IMR-90 (cell line): ENCODE measurements at regions not wholly inside any gene's neighbourhood (a gene's known extent, or its start where the extent isn't known, plus 50 kb on each side); places are given as distances from the start of the nearest gene placed in this dataset.

ENCODE experiments used
- ATAC-seq: fragments of 200-7000 bp; cut with Tn5 transposase; 2 replicates; pipeline ENCODE4 v1.9.1; 2020; ENCODE audit warnings: low read depth, mild to moderate bottlenecking, moderate library complexity
- BruUV-seq: library from RNA; stranded (reverse); fragments of 400-500 nt; replicated peaks from 2 replicates; lab custom pipeline; 2021; lab: Mats Ljungman, UMichigan
- CTCF ChIA-PET: fragments of 300-600 bp; formaldehyde crosslinking; extraction: SDS; loops from one replicate; lab custom pipeline; 2021; ENCODE audit warnings: antibody characterized with exemption; lab: Yijun Ruan, JAX
- POLR2A ChIA-PET: fragments of 300-600 bp; sonication (Branson Sonifier 250); formaldehyde crosslinking; loops from one replicate; lab custom pipeline; 2022; ENCODE audit warnings: antibody characterized with exemption; ENCODE audit not compliant: unreplicated experiment; lab: Charles Lee
- DNase-seq: peaks from one replicate; pipeline ENCODE4 v3.0.0; 2013
- H2AFZ ChIP-seq: replicated peaks from 2 replicates; pipeline ENCODE3; 2013; ENCODE audit warnings: low read length, mild to moderate bottlenecking; ENCODE audit not compliant: poor library complexity
- H2AK5ac ChIP-seq: 2 replicates; pipeline ENCODE4 v1.6.1; 2013; ENCODE audit warnings: low read depth, low read length, inconsistent platforms
- H2AK9ac ChIP-seq: replicated peaks from 2 replicates; pipeline ENCODE3; 2013; ENCODE audit warnings: mild to moderate bottlenecking, low read depth, low read length, moderate library complexity; ENCODE audit not compliant: poor library complexity
- H2BK120ac ChIP-seq: 2 replicates; pipeline ENCODE4 v1.6.1; 2013; ENCODE audit warnings: low read depth, low read length, inconsistent platforms
- H2BK15ac ChIP-seq: 3 replicates; pipeline ENCODE4 v1.6.1; 2013; ENCODE audit warnings: low read depth, low read length, inconsistent platforms
- H2BK20ac ChIP-seq: 2 replicates; pipeline ENCODE4 v1.6.1; 2013; ENCODE audit warnings: low read depth, mild to moderate bottlenecking, inconsistent platforms, low read length, moderate library complexity
- H2BK5ac ChIP-seq: 2 replicates; pipeline ENCODE4 v1.6.1; 2013; ENCODE audit warnings: mild to moderate bottlenecking, low read depth, low read length, inconsistent platforms; ENCODE audit not compliant: poor library complexity, severe bottlenecking
- H3K14ac ChIP-seq: replicated peaks from 2 replicates; pipeline ENCODE4 v1.6.1; 2013; ENCODE audit warnings: low read depth, low read length, inconsistent platforms
- H3K18ac ChIP-seq: 2 replicates; pipeline ENCODE4 v1.6.1; 2013; ENCODE audit warnings: low read depth, low read length, control low read depth
- H3K23ac ChIP-seq: 2 replicates; pipeline ENCODE4 v1.6.1; 2013; ENCODE audit warnings: low read depth, low read length, inconsistent platforms
- H3K27ac ChIP-seq: 2 replicates; pipeline ENCODE4 v1.5.1; 2013; ENCODE audit warnings: mild to moderate bottlenecking, control low read depth, low read length; ENCODE audit not compliant: insufficient read depth
- H3K27me3 ChIP-seq: 2 replicates; pipeline ENCODE4 v1.6.1; 2013; ENCODE audit warnings: low read length; ENCODE audit not compliant: control insufficient read depth, insufficient read depth
- H3K36me3 ChIP-seq: 2 replicates; pipeline ENCODE4 v1.6.1; 2013; ENCODE audit warnings: low read length, mixed read lengths; ENCODE audit not compliant: control insufficient read depth, insufficient read depth
- H3K4ac ChIP-seq: 2 replicates; pipeline ENCODE4 v1.6.1; 2013; ENCODE audit warnings: low read depth, low read length, inconsistent platforms
- H3K4me1 ChIP-seq: 2 replicates; pipeline ENCODE4 v1.6.1; 2013; ENCODE audit warnings: low read length, mixed read lengths; ENCODE audit not compliant: control insufficient read depth, insufficient read depth
- H3K4me2 ChIP-seq: 2 replicates; pipeline ENCODE4 v1.6.1; 2013; ENCODE audit warnings: low read depth, mild to moderate bottlenecking, control low read depth, low read length, moderate library complexity
- H3K4me3 ChIP-seq: 2 replicates; pipeline ENCODE4 v1.5.1; 2013; ENCODE audit warnings: low read depth, mild to moderate bottlenecking, control low read depth, low read length, moderate library complexity; ENCODE audit not compliant: insufficient read depth
- H3K56ac ChIP-seq: 2 replicates; pipeline ENCODE4 v1.6.1; 2013; ENCODE audit warnings: low read length, inconsistent platforms; ENCODE audit not compliant: insufficient read depth; ENCODE audit errors: extremely low read depth
- H3K79me1 ChIP-seq, 2 experiments: 2 replicates each; pipeline ENCODE4 v1.6.1; 2013; ENCODE audit warnings: low read length in 2 of 2, inconsistent platforms in 1 of 2, low read depth in 1 of 2
- H3K9ac ChIP-seq: 2 replicates; pipeline ENCODE4 v1.6.1; 2013; ENCODE audit warnings: low read depth, low read length, control low read depth
- H3K9me1 ChIP-seq: 2 replicates; pipeline ENCODE4 v1.6.1; 2013; ENCODE audit warnings: low read length, inconsistent platforms; ENCODE audit not compliant: insufficient read depth
- H3K9me3 ChIP-seq: 2 replicates; pipeline ENCODE4 v1.6.1; 2013; ENCODE audit warnings: low read length; ENCODE audit not compliant: control insufficient read depth, insufficient read depth
- H4K20me1 ChIP-seq: 2 replicates; pipeline ENCODE4 v1.6.1; 2013; ENCODE audit warnings: low read length, inconsistent platforms; ENCODE audit not compliant: insufficient read depth
- H4K5ac ChIP-seq: 2 replicates; pipeline ENCODE4 v1.6.1; 2013; ENCODE audit warnings: mild to moderate bottlenecking, low read depth, low read length, control low read depth
- H4K8ac ChIP-seq, 2 experiments: 2 replicates each; pipeline ENCODE4 v1.6.1; 2013; ENCODE audit warnings: low read depth in 2 of 2, low read length in 2 of 2, control low read depth in 1 of 2, inconsistent platforms in 1 of 2
- H4K91ac ChIP-seq: 2 replicates; pipeline ENCODE4 v1.6.1; 2013; ENCODE audit warnings: low read depth, low read length, inconsistent platforms; ENCODE audit not compliant: insufficient read depth
- BHLHE40 ChIP-seq: fragments of 150-350 bp; IDR thresholded peaks from 2 replicates; pipeline ENCODE4 v1.6.1; 2016; ENCODE audit warnings: mild to moderate bottlenecking, low read depth, low read length
- CEBPB ChIP-seq: IDR thresholded peaks from 2 replicates; pipeline ENCODE4 v1.6.1; 2012; ENCODE audit warnings: low read depth, low read length, improper control_type of control experiment
- CHD1 ChIP-seq: IDR thresholded peaks from 2 replicates; pipeline ENCODE4 v1.6.1; 2012; ENCODE audit warnings: low read depth, low read length, improper control_type of control experiment
- ELK1 ChIP-seq: fragments of 150-350 bp; IDR thresholded peaks from 2 replicates; pipeline ENCODE4 v1.6.1; 2016; ENCODE audit warnings: low read depth, mild to moderate bottlenecking, low read length, moderate library complexity, borderline replicate concordance
- FOS ChIP-seq: fragments of 150-350 bp; IDR thresholded peaks from 2 replicates; pipeline ENCODE4 v1.6.1; 2016; ENCODE audit warnings: low read depth, low read length
- MAFK ChIP-seq: IDR thresholded peaks from 2 replicates; pipeline ENCODE4 v1.6.1; 2012; ENCODE audit warnings: low read depth, low read length, improper control_type of control experiment
- MAZ ChIP-seq: IDR thresholded peaks from 2 replicates; pipeline ENCODE4 v1.6.1; 2012; ENCODE audit warnings: low read depth, mild to moderate bottlenecking, low read length, improper control_type of control experiment, moderate library complexity, borderline replicate concordance
- MXI1 ChIP-seq: IDR thresholded peaks from 2 replicates; pipeline ENCODE4 v1.6.1; 2012; ENCODE audit warnings: low read depth, mild to moderate bottlenecking, low read length, moderate library complexity, borderline replicate concordance
- NFE2L2 ChIP-seq: fragments of 150-350 bp; IDR thresholded peaks from 2 replicates; pipeline ENCODE4 v1.6.1; 2016; ENCODE audit warnings: low read depth, mild to moderate bottlenecking, low read length
- POLR2A ChIP-seq: IDR thresholded peaks from 2 replicates; pipeline ENCODE4 v1.6.1; 2012; ENCODE audit warnings: mild to moderate bottlenecking, low read depth, low read length
- RAD21 ChIP-seq: IDR thresholded peaks from 2 replicates; pipeline ENCODE4 v1.6.1; 2012; ENCODE audit warnings: low read length, improper control_type of control experiment
- RCOR1 ChIP-seq: IDR thresholded peaks from 2 replicates; pipeline ENCODE4 v1.6.1; 2012; ENCODE audit warnings: mild to moderate bottlenecking, low read length, improper control_type of control experiment; ENCODE audit not compliant: insufficient replicate concordance
- RFX5 ChIP-seq: IDR thresholded peaks from 2 replicates; pipeline ENCODE4 v1.8.0; 2012; ENCODE audit warnings: low read depth, mild to moderate bottlenecking, low read length, moderate library complexity
- SMC3 ChIP-seq: fragments of 150-350 bp; IDR thresholded peaks from 2 replicates; pipeline ENCODE4 v1.6.1; 2016; ENCODE audit warnings: low read depth, mild to moderate bottlenecking, antibody characterized with exemption, low read length, moderate library complexity
- WGBS, 2 experiments: methylation state at CpG; one replicate each; pipeline versions ENCODE4 v1.1.5 to v1.1.7; 2013; ENCODE audit warnings: missing lambda C conversion rate in 2 of 2; ENCODE audit not compliant: insufficient read length in 1 of 2; ENCODE audit errors: extremely low coverage in 2 of 2; 5-methylcytosine and 5-hydroxymethylcytosine counted together
- dilution Hi-C: fragments of 300-500 bp; cut with HindIII; formaldehyde crosslinking; loops from one replicate; pipeline ENCODE4 v1.14.3; 2018; ENCODE audit warnings: low sequenced_read_pairs; ENCODE audit not compliant: unreplicated experiment
- in situ Hi-C: fragments of 300-500 bp; cut with MboI; formaldehyde crosslinking; loops from 3 replicates; pipeline ENCODE4 v1.14.3; 2019; ENCODE audit warnings: low sequenced_read_pairs, inconsistent platforms, mixed read lengths
- intact Hi-C: fragments of 100-400 bp; cut with micrococcal nuclease; formaldehyde crosslinking; loops from 2 replicates; pipeline ENCODE4 v1.10.0; 2022
- TF ChIP-seq, protein P1 (sequence below): fragments of 150-350 bp; IDR thresholded peaks from 2 replicates; pipeline ENCODE4 v1.6.1; 2017; ENCODE audit warnings: mild to moderate bottlenecking, antibody characterized with exemption, low read length, low read depth
- TF ChIP-seq, protein P2 (sequence below): conservative IDR thresholded peaks from 2 replicates; pipeline ENCODE4 v1.5.1; 2012; ENCODE audit warnings: mild to moderate bottlenecking, low read depth, low read length, improper control_type of control experiment

- H3K4ac ChIP-seq: no peak overlapping the region
- H3K27me3 ChIP-seq: no peaks in the 10 kb centered on the region
- H3K27ac ChIP-seq: no peak overlapping the region
- intact Hi-C loops (no loop called here), dilution Hi-C loops (no loop called here), in situ Hi-C loops (no loop called here)
- no peak overlapping the region for H4K5ac ChIP-seq
- no peak overlapping the region for H2AK5ac ChIP-seq
- no peaks in the 10 kb centered on the region for H4K20me1 ChIP-seq
- H2BK120ac ChIP-seq: no peak overlapping the region
- no peak overlapping the region for H3K18ac ChIP-seq
- no peaks in the 10 kb centered on the region for H3K9me1 ChIP-seq
- no peak overlapping the region for H2BK20ac ChIP-seq
- no peak overlapping the region for H4K8ac ChIP-seq
- DNase-seq: no peak
- 60% methylated on average over 1 of the region's 5 CpGs; no CpG with 5 or more reads in 1 of the 2 experiments for WGBS, 2 experiments
- no peak overlapping the region for H3K56ac ChIP-seq
- no peak overlapping the region for H3K4me3 ChIP-seq
- H2AFZ ChIP-seq: no peak overlapping the region
- no peak overlapping the region for H2BK5ac ChIP-seq
- H3K36me3 ChIP-seq: no peaks in the 10 kb centered on the region
- POLR2A ChIA-PET: no interaction called here
- H4K91ac ChIP-seq: no peak overlapping the region
- H3K23ac ChIP-seq: no peak overlapping the region
- CTCF ChIA-PET: no interaction called here
- H3K79me1 ChIP-seq: no peaks in the 10 kb centered on the region
- no peak overlapping the region for H2AK9ac ChIP-seq
- no peak for ATAC-seq
- H3K14ac ChIP-seq: no peak overlapping the region
- no TSS peak for BruUV-seq
- H3K4me1 ChIP-seq: no peaks in the 10 kb centered on the region; the same call in 1 of the 2 replicates
- TF ChIP-seq BHLHE40 (no peak), MXI1 (no peak), MAFK (no peak), NFE2L2 (no peak), FOS (no peak), CHD1 (no peak), ELK1 (no peak), RCOR1 (no peak), POLR2A (no peak), RFX5 (no peak), RAD21 (no peak), MAZ (no peak), SMC3 (no peak), CEBPB (no peak)
- TF ChIP-seq, protein P1, sequence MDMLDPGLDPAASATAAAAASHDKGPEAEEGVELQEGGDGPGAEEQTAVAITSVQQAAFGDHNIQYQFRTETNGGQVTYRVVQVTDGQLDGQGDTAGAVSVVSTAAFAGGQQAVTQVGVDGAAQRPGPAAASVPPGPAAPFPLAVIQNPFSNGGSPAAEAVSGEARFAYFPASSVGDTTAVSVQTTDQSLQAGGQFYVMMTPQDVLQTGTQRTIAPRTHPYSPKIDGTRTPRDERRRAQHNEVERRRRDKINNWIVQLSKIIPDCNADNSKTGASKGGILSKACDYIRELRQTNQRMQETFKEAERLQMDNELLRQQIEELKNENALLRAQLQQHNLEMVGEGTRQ: no peak
- TF ChIP-seq, protein P2, sequence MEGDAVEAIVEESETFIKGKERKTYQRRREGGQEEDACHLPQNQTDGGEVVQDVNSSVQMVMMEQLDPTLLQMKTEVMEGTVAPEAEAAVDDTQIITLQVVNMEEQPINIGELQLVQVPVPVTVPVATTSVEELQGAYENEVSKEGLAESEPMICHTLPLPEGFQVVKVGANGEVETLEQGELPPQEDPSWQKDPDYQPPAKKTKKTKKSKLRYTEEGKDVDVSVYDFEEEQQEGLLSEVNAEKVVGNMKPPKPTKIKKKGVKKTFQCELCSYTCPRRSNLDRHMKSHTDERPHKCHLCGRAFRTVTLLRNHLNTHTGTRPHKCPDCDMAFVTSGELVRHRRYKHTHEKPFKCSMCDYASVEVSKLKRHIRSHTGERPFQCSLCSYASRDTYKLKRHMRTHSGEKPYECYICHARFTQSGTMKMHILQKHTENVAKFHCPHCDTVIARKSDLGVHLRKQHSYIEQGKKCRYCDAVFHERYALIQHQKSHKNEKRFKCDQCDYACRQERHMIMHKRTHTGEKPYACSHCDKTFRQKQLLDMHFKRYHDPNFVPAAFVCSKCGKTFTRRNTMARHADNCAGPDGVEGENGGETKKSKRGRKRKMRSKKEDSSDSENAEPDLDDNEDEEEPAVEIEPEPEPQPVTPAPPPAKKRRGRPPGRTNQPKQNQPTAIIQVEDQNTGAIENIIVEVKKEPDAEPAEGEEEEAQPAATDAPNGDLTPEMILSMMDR: no peak
- H3K9ac ChIP-seq: no peak overlapping the region
- no peak overlapping the region for H3K4me2 ChIP-seq
- no peak overlapping the region for H2BK15ac ChIP-seq
- H3K9me3 ChIP-seq: no peaks in the 10 kb centered on the region
Measured at GRCh38 chr5:108436696-108437095, 54.8 kb upstream of the FBXL17 start.
